ENCODE measurements at regions not wholly inside any gene's neighbourhood (a gene's known extent, or its start where the extent isn't known, plus 50 kb on each side); places are given as distances from the start of the nearest gene placed in this dataset.

GRCh38 chr18:4639628-4640310 lies 184.7 kb upstream of the DLGAP1 start:
- H3K27ac ChIP-seq (ENCODE audit: low read length): peak overlapping the region; percentile 33
- no peak overlapping the region for H3K9ac ChIP-seq (ENCODE audit: low read length)
- no peaks in the 10 kb centered on the region for H3K36me3 ChIP-seq (replicated peaks; ENCODE audit: low read depth, low read length)
- H3K27me3 ChIP-seq (ENCODE audit: low read depth, low read length): peaks cover 12% of the 10 kb centered on the region; the same call in 1 of the 2 replicates
- H3K79me2 ChIP-seq (ENCODE audit: low read length): no peaks in the 10 kb centered on the region
- H3K4me3 ChIP-seq (ENCODE audit: low read length): peak overlapping the region; percentile 36
- H4K20me1 ChIP-seq (ENCODE audit: insufficient read depth, low read length): no peaks in the 10 kb centered on the region
- TF ChIP-seq, protein P1, sequence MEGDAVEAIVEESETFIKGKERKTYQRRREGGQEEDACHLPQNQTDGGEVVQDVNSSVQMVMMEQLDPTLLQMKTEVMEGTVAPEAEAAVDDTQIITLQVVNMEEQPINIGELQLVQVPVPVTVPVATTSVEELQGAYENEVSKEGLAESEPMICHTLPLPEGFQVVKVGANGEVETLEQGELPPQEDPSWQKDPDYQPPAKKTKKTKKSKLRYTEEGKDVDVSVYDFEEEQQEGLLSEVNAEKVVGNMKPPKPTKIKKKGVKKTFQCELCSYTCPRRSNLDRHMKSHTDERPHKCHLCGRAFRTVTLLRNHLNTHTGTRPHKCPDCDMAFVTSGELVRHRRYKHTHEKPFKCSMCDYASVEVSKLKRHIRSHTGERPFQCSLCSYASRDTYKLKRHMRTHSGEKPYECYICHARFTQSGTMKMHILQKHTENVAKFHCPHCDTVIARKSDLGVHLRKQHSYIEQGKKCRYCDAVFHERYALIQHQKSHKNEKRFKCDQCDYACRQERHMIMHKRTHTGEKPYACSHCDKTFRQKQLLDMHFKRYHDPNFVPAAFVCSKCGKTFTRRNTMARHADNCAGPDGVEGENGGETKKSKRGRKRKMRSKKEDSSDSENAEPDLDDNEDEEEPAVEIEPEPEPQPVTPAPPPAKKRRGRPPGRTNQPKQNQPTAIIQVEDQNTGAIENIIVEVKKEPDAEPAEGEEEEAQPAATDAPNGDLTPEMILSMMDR (IDR thresholded peaks at IDR 0.05; ENCODE audit: low read depth, low read length): no peak
- TF ChIP-seq EZH2phosphoT487 (IDR thresholded peaks at IDR 0.05; ENCODE audit: low read depth): no peak
- no peaks in the 10 kb centered on the region for H3K9me3 ChIP-seq (ENCODE audit: insufficient read depth, low read length)
- H3K4me1 ChIP-seq (ENCODE audit: low read length): peaks cover 57% of the 10 kb centered on the region
- peak overlapping the region; percentile 68 for H3K4me2 ChIP-seq (ENCODE audit: low read length)
- H2AFZ ChIP-seq (ENCODE audit: low read depth, low read length): no peak overlapping the region

- no peak overlapping the region for H2AFZ ChIP-seq (ENCODE audit: low read depth, low read length)
- no peak overlapping the region for H3K4me3 ChIP-seq (ENCODE audit: low read length)
- H3K4me2 ChIP-seq (ENCODE audit: low read length): peak overlapping the region; percentile 68; the same call in 1 of the 2 replicates
Measured at GRCh38 chr18:4638680-4639079, 183.6 kb upstream of the DLGAP1 start.

GRCh38 chr18:4637876-4638275 lies 182.8 kb upstream of the DLGAP1 start:
- TF ChIP-seq EZH2phosphoT487 (IDR thresholded peaks at IDR 0.05; ENCODE audit: low read depth): no peak
- TF ChIP-seq, protein P1 (IDR thresholded peaks at IDR 0.05; ENCODE audit: low read depth, low read length): no peak
- Histone ChIP-seq H3K9me3 (ENCODE audit: insufficient read depth, low read length) (no peaks in the 10 kb centered on the region), H3K79me2 (ENCODE audit: low read length) (no peaks in the 10 kb centered on the region), H3K4me1 (ENCODE audit: low read length) (peaks cover 57% of the 10 kb centered on the region), H3K36me3 (replicated peaks; ENCODE audit: low read depth, low read length) (no peaks in the 10 kb centered on the region), H3K9ac (ENCODE audit: low read length) (no peak overlapping the region), H3K4me2 (ENCODE audit: low read length) (peak overlapping the region; percentile 90; the same call in 1 of the 2 replicates), H3K4me3 (ENCODE audit: low read length) (no peak overlapping the region), H3K27ac (ENCODE audit: low read length) (no peak overlapping the region), H2AFZ (ENCODE audit: low read depth, low read length) (no peak overlapping the region), H4K20me1 (ENCODE audit: insufficient read depth, low read length) (no peaks in the 10 kb centered on the region), H3K27me3 (ENCODE audit: low read depth, low read length) (peaks cover 9% of the 10 kb centered on the region; the same call in 1 of the 2 replicates)

More at GRCh38 chr18:4638680-4639079, 183.6 kb upstream of the DLGAP1 start:
- Histone ChIP-seq H3K9ac (ENCODE audit: low read length) (no peak overlapping the region), H4K20me1 (ENCODE audit: insufficient read depth, low read length) (no peaks in the 10 kb centered on the region), H3K27me3 (ENCODE audit: low read depth, low read length) (peaks cover 9% of the 10 kb centered on the region; the same call in 1 of the 2 replicates), H3K9me3 (ENCODE audit: insufficient read depth, low read length) (no peaks in the 10 kb centered on the region), H3K79me2 (ENCODE audit: low read length) (no peaks in the 10 kb centered on the region), H3K27ac (ENCODE audit: low read length) (no peak overlapping the region), H3K4me1 (ENCODE audit: low read length) (peaks cover 57% of the 10 kb centered on the region), H3K36me3 (replicated peaks; ENCODE audit: low read depth, low read length) (no peaks in the 10 kb centered on the region)
- TF ChIP-seq EZH2phosphoT487 (IDR thresholded peaks at IDR 0.05; ENCODE audit: low read depth): no peak
- TF ChIP-seq, protein P1 (IDR thresholded peaks at IDR 0.05; ENCODE audit: low read depth, low read length): no peak

- peak overlapping the region; percentile 56 for H3K4me3 ChIP-seq (ENCODE audit: low read length)
- peak overlapping the region; percentile 90 for H3K4me2 ChIP-seq (ENCODE audit: low read length)
- peak overlapping the region; percentile 76; the same call in 1 of the 2 replicates for H2AFZ ChIP-seq (ENCODE audit: low read depth, low read length)
Measured at GRCh38 chr18:4636967-4637366, 181.9 kb upstream of the DLGAP1 start.

More at GRCh38 chr18:4636967-4637366, 181.9 kb upstream of the DLGAP1 start:
- Histone ChIP-seq H3K4me1 (ENCODE audit: low read length) (peaks cover 57% of the 10 kb centered on the region), H3K27ac (ENCODE audit: low read length) (no peak overlapping the region), H3K79me2 (ENCODE audit: low read length) (no peaks in the 10 kb centered on the region), H3K9me3 (ENCODE audit: insufficient read depth, low read length) (no peaks in the 10 kb centered on the region), H3K9ac (ENCODE audit: low read length) (no peak overlapping the region), H3K27me3 (ENCODE audit: low read depth, low read length) (0 out of 2 replicates have a peak, but pooled peaks cover 4% of the 10 kb centered on the region), H3K36me3 (replicated peaks; ENCODE audit: low read depth, low read length) (no peaks in the 10 kb centered on the region), H4K20me1 (ENCODE audit: insufficient read depth, low read length) (no peaks in the 10 kb centered on the region)
- TF ChIP-seq, protein P1 (IDR thresholded peaks at IDR 0.05; ENCODE audit: low read depth, low read length): no peak
- TF ChIP-seq EZH2phosphoT487 (IDR thresholded peaks at IDR 0.05; ENCODE audit: low read depth): no peak
